SK-N-SH (cell line): ENCODE measurements at regions not wholly inside any gene's neighbourhood (a gene's known extent, or its start where the extent isn't known, plus 50 kb on each side); places are given as distances from the start of the nearest gene placed in this dataset.

ENCODE experiments used
- CTCF ChIA-PET: fragments of 300-600, 350-600 bp; formaldehyde crosslinking; extraction: SDS; loops from one replicate; lab custom pipeline; 2021; lab: Yijun Ruan, JAX
- POLR2A ChIA-PET: fragments of 350-600 bp; sonication (Branson Sonifier 250); formaldehyde crosslinking; extraction: SDS; loops from one replicate; lab custom pipeline; 2020; ENCODE audit warnings: antibody characterized with exemption, inconsistent platforms; lab: Yijun Ruan, JAX
- DNase-seq: peaks from one replicate; pipeline ENCODE4 v3.0.0; 2012
- H2AFZ ChIP-seq: fragments of 200-600 bp; sonication (generic); 2 replicates; pipeline ENCODE4 v1.8.1; 2016; ENCODE audit warnings: antibody characterized with exemption, mild to moderate bottlenecking, low read depth
- H3F3A ChIP-seq: fragments of 200-600 bp; sonication (generic); replicated peaks from 2 replicates; pipeline ENCODE3; 2016; ENCODE audit warnings: antibody characterized with exemption, mild to moderate bottlenecking; ENCODE audit not compliant: insufficient read depth
- H3K27ac ChIP-seq, 2 experiments: fragments of 200-500 bp in 1 of 2; fragments of 200-600 bp in 1 of 2; sonication (Bioruptor generic) in 1 of 2; sonication (generic), shearing (Covaris generic) in 1 of 2; 2 replicates each; pipeline versions ENCODE4 v1.5.1 to v1.6.1; 2014 to 2016; ENCODE audit warnings: low read depth in 2 of 2, inconsistent platforms in 1 of 2, low read length in 1 of 2, mild to moderate bottlenecking in 1 of 2, mixed read lengths in 1 of 2
- H3K27me3 ChIP-seq: fragments of 200-600 bp; sonication (generic), shearing (Covaris generic); 2 replicates; pipeline ENCODE4 v1.6.1; 2016; ENCODE audit warnings: mixed run types; ENCODE audit not compliant: insufficient read depth
- H3K36me3 ChIP-seq, 2 experiments: fragments of 200-500 bp in 1 of 2; fragments of 200-600 bp in 1 of 2; sonication (Bioruptor generic) in 1 of 2; sonication (generic) in 1 of 2; replicated peaks in 1 of 2; 2 replicates each; pipeline versions ENCODE3 to v1.5.1; 2014 to 2016; ENCODE audit warnings: low read length in 1 of 2, mild to moderate bottlenecking in 1 of 2; ENCODE audit not compliant: insufficient read depth in 2 of 2, control insufficient read depth in 1 of 2
- H3K4me1 ChIP-seq, 2 experiments: fragments of 200-500 bp in 1 of 2; fragments of 200-600 bp in 1 of 2; sonication (Bioruptor generic) in 1 of 2; sonication (generic), shearing (Covaris generic) in 1 of 2; 2 replicates each; pipeline versions ENCODE4 v1.5.1 to v1.6.1; 2014 to 2016; ENCODE audit warnings: low read depth in 1 of 2, low read length in 1 of 2, mixed run types in 1 of 2; ENCODE audit not compliant: insufficient read depth in 2 of 2, control insufficient read depth in 1 of 2
- H3K4me2 ChIP-seq: fragments of 200-600 bp; sonication (generic), shearing (Covaris generic); 2 replicates; pipeline ENCODE4 v1.6.1; 2017; ENCODE audit warnings: mixed run types
- H3K4me3 ChIP-seq, 2 experiments: fragments of 200-500 bp in 1 of 2; fragments of 200-600 bp in 1 of 2; sonication (Bioruptor generic) in 1 of 2; sonication (generic), shearing (Covaris generic) in 1 of 2; 2 replicates each; pipeline versions ENCODE4 v1.5.1 to v1.8.1; 2014 to 2016; ENCODE audit warnings: low read depth in 2 of 2, inconsistent platforms in 1 of 2, low read length in 1 of 2, mild to moderate bottlenecking in 1 of 2, mixed read lengths in 1 of 2, moderate library complexity in 1 of 2
- H3K79me2 ChIP-seq: fragments of 200-600 bp; sonication (generic); 2 replicates; pipeline ENCODE4 v1.8.1; 2017; ENCODE audit warnings: mild to moderate bottlenecking; ENCODE audit not compliant: insufficient read depth
- H3K9ac ChIP-seq: fragments of 200-600 bp; sonication (generic); 2 replicates; pipeline ENCODE4 v1.6.1; 2017; ENCODE audit warnings: mixed run types
- H3K9me2 ChIP-seq: fragments of 200-600 bp; sonication (generic); 2 replicates; pipeline ENCODE4 v1.6.1; 2017; ENCODE audit warnings: mixed run types
- H3K9me3 ChIP-seq: fragments of 200-600 bp; sonication (generic); 2 replicates; pipeline ENCODE4 v1.6.1; 2017; ENCODE audit warnings: mixed run types, mild to moderate bottlenecking, moderate library complexity
- H4K20me1 ChIP-seq: fragments of 200-600 bp; sonication (generic); 2 replicates; pipeline ENCODE4 v1.6.1; 2017; ENCODE audit warnings: mild to moderate bottlenecking, mixed run types; ENCODE audit not compliant: insufficient read depth
- FOXJ3 ChIP-seq: sonication (generic); formaldehyde crosslinking; IDR thresholded peaks from 2 replicates; pipeline ENCODE4 v1.5.1; 2020; ENCODE audit warnings: mild to moderate bottlenecking, missing genetic modification reagents
- FOXM1 ChIP-seq: IDR thresholded peaks from 2 replicates; pipeline ENCODE4 v1.4.0; 2012; ENCODE audit warnings: low read depth, mild to moderate bottlenecking
- IRF3 ChIP-seq: fragments of 150-350 bp; IDR thresholded peaks from 2 replicates; pipeline ENCODE4 v1.6.1; 2016; ENCODE audit warnings: mild to moderate bottlenecking, low read depth, low read length
- JUND ChIP-seq: IDR thresholded peaks from 2 replicates; pipeline ENCODE4 v1.4.0; 2012
- NFIC ChIP-seq: IDR thresholded peaks from 2 replicates; pipeline ENCODE4 v1.4.0; 2012; ENCODE audit warnings: borderline replicate concordance
- RFX5 ChIP-seq: IDR thresholded peaks from 2 replicates; pipeline ENCODE4 v1.6.1; 2012; ENCODE audit warnings: mild to moderate bottlenecking, improper control_type of control experiment, low read length
- WGBS: methylation state at CpG from one replicate; pipeline ENCODE4 v1.1.6; 2017; ENCODE audit warnings: low lambda C conversion rate; 5-methylcytosine and 5-hydroxymethylcytosine counted together
- TF ChIP-seq, protein P1 (sequence below): IDR thresholded peaks from 2 replicates; pipeline ENCODE4 v1.6.1; 2012; ENCODE audit warnings: mild to moderate bottlenecking, low read depth, low read length, moderate library complexity
- TF ChIP-seq, protein P2 (sequence below): fragments of 200-600 bp; sonication (generic); IDR thresholded peaks from 2 replicates; pipeline ENCODE4 v1.6.1; 2017; ENCODE audit warnings: antibody characterized with exemption, mild to moderate bottlenecking, moderate library complexity

GRCh38 chr2:7888876-7889275, 793.0 kb upstream of the ID2 start:
- Histone ChIP-seq H2AFZ (no peak overlapping the region), H3K27me3 (no peaks in the 10 kb centered on the region), H3K36me3 (no peaks in the 10 kb centered on the region), H3F3A (no peaks in the 10 kb centered on the region), H4K20me1 (no peaks in the 10 kb centered on the region), H3K4me2 (no peak overlapping the region), H3K27ac (no peak overlapping the region), H3K9me3 (no peaks in the 10 kb centered on the region), H3K4me1 (peaks cover 0 to 3% of the 10 kb centered on the region in 2 experiments; a peak in 1 of 4 replicates), H3K9me2 (no peaks in the 10 kb centered on the region), H3K9ac (no peak overlapping the region), H3K79me2 (no peaks in the 10 kb centered on the region), H3K4me3 (no peak overlapping the region)
- DNase-seq: no peak
- 37% methylated on average over 4 of the region's 4 CpGs for WGBS
- ChIA-PET CTCF (no interaction called here), POLR2A (no interaction called here)
- TF ChIP-seq FOXM1 (no peak), RFX5 (no peak), IRF3 (no peak), JUND (no peak), FOXJ3 (CRISPR knock-in tag) (no peak)
- TF ChIP-seq, protein P1, sequence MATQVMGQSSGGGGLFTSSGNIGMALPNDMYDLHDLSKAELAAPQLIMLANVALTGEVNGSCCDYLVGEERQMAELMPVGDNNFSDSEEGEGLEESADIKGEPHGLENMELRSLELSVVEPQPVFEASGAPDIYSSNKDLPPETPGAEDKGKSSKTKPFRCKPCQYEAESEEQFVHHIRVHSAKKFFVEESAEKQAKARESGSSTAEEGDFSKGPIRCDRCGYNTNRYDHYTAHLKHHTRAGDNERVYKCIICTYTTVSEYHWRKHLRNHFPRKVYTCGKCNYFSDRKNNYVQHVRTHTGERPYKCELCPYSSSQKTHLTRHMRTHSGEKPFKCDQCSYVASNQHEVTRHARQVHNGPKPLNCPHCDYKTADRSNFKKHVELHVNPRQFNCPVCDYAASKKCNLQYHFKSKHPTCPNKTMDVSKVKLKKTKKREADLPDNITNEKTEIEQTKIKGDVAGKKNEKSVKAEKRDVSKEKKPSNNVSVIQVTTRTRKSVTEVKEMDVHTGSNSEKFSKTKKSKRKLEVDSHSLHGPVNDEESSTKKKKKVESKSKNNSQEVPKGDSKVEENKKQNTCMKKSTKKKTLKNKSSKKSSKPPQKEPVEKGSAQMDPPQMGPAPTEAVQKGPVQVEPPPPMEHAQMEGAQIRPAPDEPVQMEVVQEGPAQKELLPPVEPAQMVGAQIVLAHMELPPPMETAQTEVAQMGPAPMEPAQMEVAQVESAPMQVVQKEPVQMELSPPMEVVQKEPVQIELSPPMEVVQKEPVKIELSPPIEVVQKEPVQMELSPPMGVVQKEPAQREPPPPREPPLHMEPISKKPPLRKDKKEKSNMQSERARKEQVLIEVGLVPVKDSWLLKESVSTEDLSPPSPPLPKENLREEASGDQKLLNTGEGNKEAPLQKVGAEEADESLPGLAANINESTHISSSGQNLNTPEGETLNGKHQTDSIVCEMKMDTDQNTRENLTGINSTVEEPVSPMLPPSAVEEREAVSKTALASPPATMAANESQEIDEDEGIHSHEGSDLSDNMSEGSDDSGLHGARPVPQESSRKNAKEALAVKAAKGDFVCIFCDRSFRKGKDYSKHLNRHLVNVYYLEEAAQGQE: no peak

DNA sequence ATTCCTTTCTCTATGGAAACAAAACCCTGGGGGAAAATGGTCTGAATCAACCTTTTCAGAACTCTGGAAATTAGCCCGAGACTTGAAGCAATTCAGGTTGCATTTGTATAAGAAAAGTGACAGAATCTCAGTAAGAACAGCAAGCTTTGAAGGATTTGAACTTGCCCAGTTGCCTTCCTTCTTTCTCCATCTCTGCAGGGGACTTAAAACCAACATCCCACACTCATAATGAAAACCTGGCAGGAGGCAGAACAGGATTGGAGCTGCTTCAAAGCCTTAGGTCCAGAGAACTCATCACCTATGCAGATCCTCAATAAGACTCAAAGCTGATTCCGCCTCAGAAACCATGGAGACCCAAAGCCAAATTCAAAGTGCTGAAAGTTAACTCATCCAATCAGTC, 790.5 kb upstream of the ID2 start:
- Histone ChIP-seq H3K36me3 (no peaks in the 10 kb centered on the region), H2AFZ (no peak overlapping the region), H3K27me3 (no peaks in the 10 kb centered on the region), H3K27ac (no peak overlapping the region), H4K20me1 (no peaks in the 10 kb centered on the region), H3K79me2 (no peaks in the 10 kb centered on the region), H3K9ac (no peak overlapping the region), H3K9me3 (no peaks in the 10 kb centered on the region), H3K4me2 (no peak overlapping the region), H3K4me1 (no peaks in the 10 kb centered on the region), H3F3A (no peaks in the 10 kb centered on the region), H3K4me3 (no peak overlapping the region), H3K9me2 (no peaks in the 10 kb centered on the region)
- ChIA-PET POLR2A (no interaction called here), CTCF (no interaction called here)
- TF ChIP-seq IRF3 (no peak), NFIC (no peak)
- TF ChIP-seq, protein P2, sequence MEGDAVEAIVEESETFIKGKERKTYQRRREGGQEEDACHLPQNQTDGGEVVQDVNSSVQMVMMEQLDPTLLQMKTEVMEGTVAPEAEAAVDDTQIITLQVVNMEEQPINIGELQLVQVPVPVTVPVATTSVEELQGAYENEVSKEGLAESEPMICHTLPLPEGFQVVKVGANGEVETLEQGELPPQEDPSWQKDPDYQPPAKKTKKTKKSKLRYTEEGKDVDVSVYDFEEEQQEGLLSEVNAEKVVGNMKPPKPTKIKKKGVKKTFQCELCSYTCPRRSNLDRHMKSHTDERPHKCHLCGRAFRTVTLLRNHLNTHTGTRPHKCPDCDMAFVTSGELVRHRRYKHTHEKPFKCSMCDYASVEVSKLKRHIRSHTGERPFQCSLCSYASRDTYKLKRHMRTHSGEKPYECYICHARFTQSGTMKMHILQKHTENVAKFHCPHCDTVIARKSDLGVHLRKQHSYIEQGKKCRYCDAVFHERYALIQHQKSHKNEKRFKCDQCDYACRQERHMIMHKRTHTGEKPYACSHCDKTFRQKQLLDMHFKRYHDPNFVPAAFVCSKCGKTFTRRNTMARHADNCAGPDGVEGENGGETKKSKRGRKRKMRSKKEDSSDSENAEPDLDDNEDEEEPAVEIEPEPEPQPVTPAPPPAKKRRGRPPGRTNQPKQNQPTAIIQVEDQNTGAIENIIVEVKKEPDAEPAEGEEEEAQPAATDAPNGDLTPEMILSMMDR: no peak
- WGBS: 46% methylated on average over 2 of the region's 2 CpGs
- DNase-seq: no peak
